BLaER1 treated with 17β-estradiol and CSF1 and Interleukin-3, amounts not matched to agents 10 nM and 100 nM (cell line): ENCODE measurements at regions not wholly inside any gene's neighbourhood (a gene's known extent, or its start where the extent isn't known, plus 50 kb on each side); places are given as distances from the start of the nearest gene placed in this dataset.

ENCODE experiments used
- H3K27ac ChIP-seq, 11 experiments: shearing (Covaris generic); formaldehyde crosslinking; 2 replicates each; pipeline ENCODE4 v1.8.1; 2022
- H3K27me3 ChIP-seq, 11 experiments: shearing (Covaris generic); formaldehyde crosslinking; 2 replicates each; pipeline ENCODE4 v1.8.1; 2022
- H3K36me3 ChIP-seq, 11 experiments: shearing (Covaris generic); formaldehyde crosslinking; 2 replicates each; pipeline ENCODE4 v1.8.1; 2022
- H3K4me1 ChIP-seq, 10 experiments: shearing (Covaris generic); formaldehyde crosslinking; 2 replicates each; pipeline ENCODE4 v1.8.1; 2022
- H3K4me2 ChIP-seq, 11 experiments: shearing (Covaris generic); formaldehyde crosslinking; 2 replicates each; pipeline ENCODE4 v1.8.1; 2022
- H3K4me3 ChIP-seq, 10 experiments: shearing (Covaris generic); formaldehyde crosslinking; 2 replicates each; pipeline ENCODE4 v1.8.1; 2022
- H3K9ac ChIP-seq, 11 experiments: shearing (Covaris generic); formaldehyde crosslinking; 2 replicates each; pipeline ENCODE4 v1.8.1; 2022
- H3K9me3 ChIP-seq, 11 experiments: shearing (Covaris generic); formaldehyde crosslinking; replicated peaks in 1 of 11; 2 replicates each; pipeline ENCODE4 v1.8.1; 2022
- H4K20me1 ChIP-seq, 11 experiments: shearing (Covaris generic); formaldehyde crosslinking; 2 replicates each; pipeline ENCODE4 v1.8.1; 2022
- Cebpa-rat ChIP-seq, 11 experiments: shearing (Covaris generic); IDR thresholded peaks; 2 replicates each; pipeline ENCODE4 v1.8.1; 2022

DNA sequence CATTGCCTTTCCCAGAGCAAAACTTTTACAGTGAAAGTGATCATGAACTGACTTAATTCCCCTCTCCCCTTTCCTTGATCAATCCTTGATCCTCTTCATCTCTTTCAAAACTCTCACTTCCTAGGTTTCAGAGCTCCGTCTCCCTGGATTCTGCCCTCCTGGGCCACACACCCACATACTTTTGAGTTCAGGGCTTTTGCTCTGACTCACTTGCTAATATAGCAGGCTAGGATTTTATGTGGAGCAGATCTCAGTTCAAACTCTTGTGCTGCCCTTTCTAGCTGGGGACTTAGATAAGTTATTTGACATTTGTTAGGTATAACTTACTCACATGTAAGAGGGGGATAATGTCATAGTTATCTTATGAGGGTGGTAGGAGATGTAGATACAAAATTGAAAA lies 109.1 kb upstream of the MLIP start:
- Histone ChIP-seq H3K9ac (no peak overlapping the region), H3K4me2 (no peak overlapping the region), H3K4me1 (no peaks in the 10 kb centered on the region), H3K27ac (no peak overlapping the region), H4K20me1 (no peaks in the 10 kb centered on the region), H3K4me3 (no peak overlapping the region), H3K27me3 (no peaks in the 10 kb centered on the region), H3K9me3 (no peaks in the 10 kb centered on the region), H3K36me3 (no peaks in the 10 kb centered on the region)
- no peak for TF ChIP-seq Cebpa-rat (IDR thresholded peaks at IDR 0.05)

DNA sequence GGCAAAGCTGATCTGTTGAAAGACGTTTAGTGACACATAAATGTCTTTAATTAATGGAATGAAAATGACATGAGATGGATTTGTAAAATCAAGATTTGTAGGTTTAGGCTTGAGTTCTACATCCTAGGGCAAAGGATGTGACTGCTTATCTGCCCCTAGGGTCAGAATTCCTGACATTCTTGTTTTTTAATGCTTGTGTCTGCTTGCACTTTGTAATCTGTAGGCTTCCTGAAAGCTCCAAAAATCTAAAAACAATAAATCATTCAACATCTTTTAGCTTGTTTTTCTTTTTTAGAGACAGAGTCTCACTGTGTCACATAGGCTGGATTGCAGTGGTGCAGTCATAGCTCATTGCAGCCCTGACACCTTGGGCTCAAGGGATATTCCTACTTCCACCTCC lies 107.9 kb upstream of the MLIP start:
- Histone ChIP-seq H3K27ac (no peak overlapping the region), H3K9ac (no peak overlapping the region), H3K27me3 (no peaks in the 10 kb centered on the region), H3K4me1 (no peaks in the 10 kb centered on the region), H3K36me3 (no peaks in the 10 kb centered on the region), H3K9me3 (no peaks in the 10 kb centered on the region), H3K4me2 (no peak overlapping the region), H3K4me3 (no peak overlapping the region), H4K20me1 (no peaks in the 10 kb centered on the region)
- no peak for TF ChIP-seq Cebpa-rat (IDR thresholded peaks at IDR 0.05)

DNA sequence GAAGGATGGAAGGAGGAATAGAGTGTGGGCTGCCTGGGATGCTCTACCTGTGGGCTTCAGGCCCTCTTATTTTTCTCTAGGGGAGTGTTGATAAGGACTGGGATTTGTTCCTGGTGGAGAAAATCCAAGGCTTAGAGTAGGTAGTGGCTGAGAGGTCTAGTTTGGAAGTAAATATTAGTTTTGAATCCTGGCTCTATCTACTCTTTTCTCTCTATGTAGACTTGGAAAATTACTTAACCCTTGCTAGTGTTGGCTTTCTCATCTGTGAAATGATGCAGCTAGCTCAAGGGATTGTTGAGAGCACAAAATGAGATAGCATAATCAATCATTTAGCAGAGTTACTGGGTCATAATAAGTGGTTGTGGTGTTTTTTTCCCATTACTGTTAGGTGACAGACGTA lies 102.7 kb upstream of the MLIP start:
- H3K9me3 ChIP-seq = no peaks in the 10 kb centered on the region
- H4K20me1 ChIP-seq = no peaks in the 10 kb centered on the region
- H3K27me3 ChIP-seq = no peaks in the 10 kb centered on the region
- TF ChIP-seq Cebpa-rat (IDR thresholded peaks at IDR 0.05) = no peak
- no peak overlapping the region for H3K4me3 ChIP-seq
- no peak overlapping the region for H3K4me2 ChIP-seq
- peaks cover 0 to 14% (median 8%) of the 10 kb centered on the region in 10 experiments; a peak in 14 of 20 replicates for H3K4me1 ChIP-seq
- H3K9ac ChIP-seq = no peak overlapping the region
- no peaks in the 10 kb centered on the region for H3K36me3 ChIP-seq
- no peak overlapping the region for H3K27ac ChIP-seq

GRCh38 chr6:54009052-54009654 lies 102.1 kb upstream of the MLIP start:
- no peaks in the 10 kb centered on the region for H3K27me3 ChIP-seq
- no peak overlapping the region for H3K9ac ChIP-seq
- TF ChIP-seq Cebpa-rat (IDR thresholded peaks at IDR 0.05) = no peak
- no peak overlapping the region for H3K4me2 ChIP-seq
- H3K4me3 ChIP-seq = no peak overlapping the region
- H3K36me3 ChIP-seq = no peaks in the 10 kb centered on the region
- no peaks in the 10 kb centered on the region for H4K20me1 ChIP-seq
- H3K27ac ChIP-seq = no peak overlapping the region
- H3K9me3 ChIP-seq = no peaks in the 10 kb centered on the region
- H3K4me1 ChIP-seq = peaks cover 0 to 14% (median 8%) of the 10 kb centered on the region in 10 experiments; a peak in 14 of 20 replicates

DNA sequence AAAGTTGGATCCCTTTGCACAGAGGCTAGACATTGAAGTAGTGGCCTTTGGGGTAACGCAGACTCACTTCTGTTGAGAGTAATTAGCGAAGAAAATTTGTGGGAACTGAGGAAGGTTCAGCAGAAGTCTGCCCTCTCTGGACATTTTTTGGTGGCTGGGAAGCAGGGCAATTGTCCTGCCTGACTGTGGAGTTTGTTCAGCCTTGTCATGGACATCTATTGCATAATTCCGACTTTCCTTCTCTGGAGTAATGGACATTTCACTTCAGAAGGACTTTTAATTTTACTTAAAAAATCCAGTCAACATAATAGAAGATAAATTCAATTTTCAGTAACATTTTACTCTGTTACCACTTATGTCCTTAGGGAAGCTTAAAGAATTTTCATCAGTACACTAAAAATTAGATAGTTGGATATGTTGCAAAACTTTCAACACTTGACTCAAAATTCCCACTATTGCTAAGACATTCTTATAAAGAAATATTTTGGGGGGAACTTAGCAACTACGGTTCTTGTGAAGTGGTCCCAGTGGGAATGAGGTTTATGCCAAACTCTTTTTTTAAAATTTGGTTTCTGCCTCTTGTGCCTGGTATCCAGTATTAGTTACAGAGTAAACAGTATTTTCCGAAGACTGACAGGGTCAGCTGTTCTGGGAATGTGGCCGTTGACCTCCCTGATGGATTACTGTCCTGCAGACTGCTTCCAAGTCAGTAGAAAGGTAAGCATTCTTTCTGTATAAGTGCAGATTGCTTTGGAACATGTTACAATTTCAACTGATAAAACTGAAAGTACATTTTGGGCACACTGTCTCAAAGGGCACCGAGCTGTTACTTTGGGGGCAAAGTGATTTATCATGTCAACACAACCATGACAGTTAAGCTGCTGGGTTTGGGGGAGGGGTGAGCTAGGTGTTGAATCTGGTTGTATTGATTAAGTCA lies 100.6 kb upstream of the MLIP start:
- H3K4me3 ChIP-seq = no peak overlapping the region
- no peaks in the 10 kb centered on the region for H3K36me3 ChIP-seq
- no peaks in the 10 kb centered on the region for H3K27me3 ChIP-seq
- peaks cover 0 to 14% (median 8%) of the 10 kb centered on the region in 10 experiments; a peak in 14 of 20 replicates for H3K4me1 ChIP-seq
- H3K9ac ChIP-seq = peak overlapping the region in 1 of 11 experiments; percentile 26; a peak in 2 of 22 replicates
- peak overlapping the region; percentile 4 to 75 (median 54); a peak in 18 of 22 replicates for H3K4me2 ChIP-seq
- no peaks in the 10 kb centered on the region for H4K20me1 ChIP-seq
- H3K9me3 ChIP-seq = no peaks in the 10 kb centered on the region
- no peak for TF ChIP-seq Cebpa-rat (IDR thresholded peaks at IDR 0.05)
- peak overlapping the region in 1 of 11 experiments; percentile 19; a peak in 1 of 22 replicates for H3K27ac ChIP-seq

DNA sequence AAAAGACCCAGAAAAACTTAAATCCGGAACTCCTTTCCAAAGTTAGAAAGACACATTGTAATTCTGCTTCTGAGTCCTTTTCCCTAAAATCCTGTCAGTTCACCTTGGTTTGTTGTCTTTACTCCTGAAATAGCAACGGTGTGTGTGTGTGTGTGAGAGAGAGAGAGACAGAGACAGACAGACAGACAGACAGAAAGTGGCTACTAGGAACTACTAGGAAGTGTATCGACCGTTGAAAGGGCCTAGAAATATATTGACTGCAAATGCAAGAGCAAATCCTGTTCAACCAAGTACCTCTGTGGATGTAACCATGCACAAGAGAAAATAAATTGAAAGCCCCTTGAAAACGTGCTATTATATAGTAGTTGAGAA lies 100.0 kb upstream of the MLIP start:
- H3K36me3 ChIP-seq = no peaks in the 10 kb centered on the region
- no peaks in the 10 kb centered on the region for H3K9me3 ChIP-seq
- no peaks in the 10 kb centered on the region for H4K20me1 ChIP-seq
- peak overlapping the region in 1 of 11 experiments; percentile 26; a peak in 2 of 22 replicates for H3K9ac ChIP-seq
- no peaks in the 10 kb centered on the region for H3K27me3 ChIP-seq
- H3K4me1 ChIP-seq = peaks cover 0 to 14% (median 8%) of the 10 kb centered on the region in 10 experiments; a peak in 14 of 20 replicates
- no peak for TF ChIP-seq Cebpa-rat (IDR thresholded peaks at IDR 0.05)
- no peak overlapping the region for H3K4me3 ChIP-seq
- H3K4me2 ChIP-seq = peak overlapping the region; percentile 4 to 75 (median 54); a peak in 17 of 22 replicates
- H3K27ac ChIP-seq = 0 out of 22 replicates have a peak overlapping the region, but pooled peaks of 1 of the 11 experiments have one; percentile 19

DNA sequence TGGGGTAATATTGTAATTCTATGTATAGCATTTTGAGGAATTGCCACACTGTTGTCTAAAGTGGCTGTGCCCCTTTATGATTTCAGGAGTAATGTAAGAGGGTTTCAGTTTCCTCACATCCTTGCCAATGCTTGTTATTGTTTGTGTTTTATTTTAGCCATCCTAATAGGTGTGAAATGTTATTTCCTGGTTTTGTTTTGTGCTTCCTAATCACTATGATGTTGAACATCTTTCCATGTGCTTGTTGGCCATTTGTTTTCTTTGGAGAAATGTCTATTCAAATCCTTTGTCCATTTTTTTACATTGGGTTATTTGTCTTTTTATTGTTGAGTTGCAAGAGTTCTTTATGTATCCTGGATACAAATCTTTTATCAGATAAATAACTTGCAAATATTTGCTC lies 97.3 kb upstream of the MLIP start:
- H3K9me3 ChIP-seq = no peaks in the 10 kb centered on the region
- H3K4me3 ChIP-seq = no peak overlapping the region
- H3K36me3 ChIP-seq = no peaks in the 10 kb centered on the region
- H3K4me2 ChIP-seq = no peak overlapping the region
- peaks cover 0 to 14% (median 8%) of the 10 kb centered on the region in 10 experiments; a peak in 14 of 20 replicates for H3K4me1 ChIP-seq
- TF ChIP-seq Cebpa-rat (IDR thresholded peaks at IDR 0.05) = no peak
- H3K9ac ChIP-seq = no peak overlapping the region
- no peak overlapping the region for H3K27ac ChIP-seq
- no peaks in the 10 kb centered on the region for H4K20me1 ChIP-seq
- no peaks in the 10 kb centered on the region for H3K27me3 ChIP-seq

DNA sequence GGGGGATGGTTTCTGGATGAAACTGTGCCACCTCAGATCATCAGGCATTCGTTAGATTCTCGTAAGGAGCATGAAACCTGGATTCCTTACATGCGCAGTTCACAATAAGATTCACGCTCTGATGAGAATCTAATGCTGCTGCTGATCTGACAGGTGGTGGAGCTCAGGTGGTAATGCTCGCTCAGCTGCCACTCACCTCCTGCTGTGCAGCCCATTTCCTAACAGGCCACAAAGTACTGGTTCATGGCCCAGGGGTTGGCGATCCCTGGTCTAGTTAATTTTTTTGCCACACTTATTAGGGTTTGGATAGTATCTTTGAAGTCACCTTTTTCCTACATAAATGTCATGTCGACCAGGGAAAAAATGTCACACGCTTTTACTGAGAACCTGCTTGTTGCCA lies 96.8 kb upstream of the MLIP start:
- no peak overlapping the region for H3K27ac ChIP-seq
- no peak overlapping the region for H3K4me2 ChIP-seq
- no peak for TF ChIP-seq Cebpa-rat (IDR thresholded peaks at IDR 0.05)
- H3K9ac ChIP-seq = no peak overlapping the region
- no peaks in the 10 kb centered on the region for H3K27me3 ChIP-seq
- H3K36me3 ChIP-seq = no peaks in the 10 kb centered on the region
- H3K4me1 ChIP-seq = peaks cover 0 to 14% (median 8%) of the 10 kb centered on the region in 10 experiments; a peak in 14 of 20 replicates
- no peaks in the 10 kb centered on the region for H3K9me3 ChIP-seq
- no peaks in the 10 kb centered on the region for H4K20me1 ChIP-seq
- no peak overlapping the region for H3K4me3 ChIP-seq

- Histone ChIP-seq H3K4me2 (no peak overlapping the region), H3K36me3 (no peaks in the 10 kb centered on the region), H3K4me1 (no peaks in the 10 kb centered on the region)
These were observed 93.4 kb upstream of the MLIP start for GRCh38 chr6:54017877-54018276.

More at GRCh38 chr6:54017877-54018276, 93.4 kb upstream of the MLIP start:
- Histone ChIP-seq H3K9me3 (no peaks in the 10 kb centered on the region), H3K27ac (no peak overlapping the region), H4K20me1 (no peaks in the 10 kb centered on the region), H3K27me3 (no peaks in the 10 kb centered on the region), H3K9ac (no peak overlapping the region), H3K4me3 (no peak overlapping the region)
- TF ChIP-seq Cebpa-rat (IDR thresholded peaks at IDR 0.05) = no peak
